OCI-LY7 (cell line): ENCODE measurements at regions not wholly inside any gene's neighbourhood (a gene's known extent, or its start where the extent isn't known, plus 50 kb on each side); places are given as distances from the start of the nearest gene placed in this dataset.

Experiments
- BruUV-seq: library from RNA; stranded (reverse); fragments of 400-500 nt; replicated peaks from 2 replicates; lab custom pipeline; 2021; lab: Mats Ljungman, UMichigan
- CTCF ChIA-PET: fragments of 300-600 bp; sonication (Branson Sonifier 250); formaldehyde crosslinking; loops from one replicate; lab custom pipeline; 2022; ENCODE audit warnings: antibody characterized with exemption; ENCODE audit not compliant: unreplicated experiment; lab: Charles Lee
- POLR2A ChIA-PET: fragments of 300-600 bp; sonication (Branson Sonifier 250); formaldehyde crosslinking; loops from one replicate; lab custom pipeline; 2022; ENCODE audit warnings: antibody characterized with exemption; lab: Charles Lee
- DNase-seq: peaks from one replicate; pipeline ENCODE4 v3.0.0-alpha.2; 2015; ENCODE audit warnings: low spot score
- H2AFZ ChIP-seq: fragments of 200-600 bp; sonication (generic), shearing (Covaris generic); 2 replicates; pipeline ENCODE4 v1.6.1; 2014; ENCODE audit warnings: mild to moderate bottlenecking, antibody characterized with exemption, low read length, moderate library complexity
- H3K27ac ChIP-seq: fragments of 200-600 bp; sonication (generic); 2 replicates; pipeline ENCODE4 v1.5.1; 2014; ENCODE audit warnings: mixed run types, low read depth, mild to moderate bottlenecking, moderate library complexity, low read length, inconsistent platforms; ENCODE audit not compliant: poor library complexity, severe bottlenecking
- H3K36me3 ChIP-seq: fragments of 200-600 bp; sonication (generic); 2 replicates; pipeline ENCODE4 v1.6.1; 2014; ENCODE audit warnings: mild to moderate bottlenecking, antibody characterized with exemption, low read length, moderate library complexity, mixed read lengths; ENCODE audit not compliant: insufficient read depth
- H3K4me1 ChIP-seq: fragments of 200-600 bp; sonication (generic); 2 replicates; pipeline ENCODE4 v1.5.1; 2014; ENCODE audit warnings: mild to moderate bottlenecking, low read length; ENCODE audit not compliant: insufficient read depth, poor library complexity, severe bottlenecking
- H3K4me2 ChIP-seq: fragments of 200-600 bp; sonication (generic); 2 replicates; pipeline ENCODE4 v1.6.1; 2014; ENCODE audit warnings: mild to moderate bottlenecking, low read length
- H3K4me3 ChIP-seq: fragments of 200-600 bp; sonication (generic); 2 replicates; pipeline ENCODE4 v1.5.1; 2014; ENCODE audit warnings: mild to moderate bottlenecking, low read depth, low read length; ENCODE audit not compliant: poor library complexity, severe bottlenecking
- H3K79me2 ChIP-seq: fragments of 200-600 bp; sonication (generic); 2 replicates; pipeline ENCODE4 v1.6.1; 2016; ENCODE audit warnings: low read depth, mild to moderate bottlenecking, low read length, moderate library complexity, mixed read lengths; ENCODE audit not compliant: insufficient read depth
- H3K9me2 ChIP-seq: fragments of 200-600 bp; sonication (generic); 2 replicates; pipeline ENCODE4 v1.6.1; 2016; ENCODE audit warnings: mild to moderate bottlenecking, low read length, mixed read lengths; ENCODE audit not compliant: insufficient read depth
- H3K9me3 ChIP-seq: fragments of 200-600 bp; sonication (generic); 2 replicates; pipeline ENCODE4 v1.6.1; 2014; ENCODE audit warnings: mild to moderate bottlenecking, mixed run types, low read length, mixed read lengths
- H4K20me1 ChIP-seq: fragments of 200-600 bp; sonication (generic); 2 replicates; pipeline ENCODE4 v1.6.1; 2014; ENCODE audit warnings: mild to moderate bottlenecking, antibody characterized with exemption, low read length, moderate library complexity, mixed read lengths; ENCODE audit not compliant: insufficient read depth
- CTCF ChIP-seq: fragments of 200-600 bp; sonication (generic); conservative IDR thresholded peaks from 2 replicates; pipeline ENCODE4 v1.5.1; 2014; ENCODE audit warnings: mild to moderate bottlenecking, antibody characterized with exemption, low read length, moderate library complexity, mixed read lengths
- EZH2phosphoT487 ChIP-seq: fragments of 200-600 bp; sonication (generic); IDR thresholded peaks from 2 replicates; pipeline ENCODE4 v1.6.1; 2018; ENCODE audit warnings: low read depth, borderline replicate concordance, mild to moderate bottlenecking, mixed run types, antibody characterized with exemption, low read length, moderate library complexity, mixed read lengths
- intact Hi-C: fragments of 100-400 bp; cut with micrococcal nuclease; formaldehyde crosslinking; loops from one replicate; pipeline ENCODE4 v1.10.0; 2022; ENCODE audit not compliant: unreplicated experiment

GRCh38 chr2:19738707-19739106 lies 163.1 kb downstream of the TTC32 start:
- TF ChIP-seq CTCF (no peak), EZH2phosphoT487 (no peak)
- POLR2A ChIA-PET = interaction anchor here (0.6 kb wide), 1 partner anchor 1212 kb away, joined by 3 read pairs; no protein-coding TSS in a partner anchor
- no peak for DNase-seq

DNA sequence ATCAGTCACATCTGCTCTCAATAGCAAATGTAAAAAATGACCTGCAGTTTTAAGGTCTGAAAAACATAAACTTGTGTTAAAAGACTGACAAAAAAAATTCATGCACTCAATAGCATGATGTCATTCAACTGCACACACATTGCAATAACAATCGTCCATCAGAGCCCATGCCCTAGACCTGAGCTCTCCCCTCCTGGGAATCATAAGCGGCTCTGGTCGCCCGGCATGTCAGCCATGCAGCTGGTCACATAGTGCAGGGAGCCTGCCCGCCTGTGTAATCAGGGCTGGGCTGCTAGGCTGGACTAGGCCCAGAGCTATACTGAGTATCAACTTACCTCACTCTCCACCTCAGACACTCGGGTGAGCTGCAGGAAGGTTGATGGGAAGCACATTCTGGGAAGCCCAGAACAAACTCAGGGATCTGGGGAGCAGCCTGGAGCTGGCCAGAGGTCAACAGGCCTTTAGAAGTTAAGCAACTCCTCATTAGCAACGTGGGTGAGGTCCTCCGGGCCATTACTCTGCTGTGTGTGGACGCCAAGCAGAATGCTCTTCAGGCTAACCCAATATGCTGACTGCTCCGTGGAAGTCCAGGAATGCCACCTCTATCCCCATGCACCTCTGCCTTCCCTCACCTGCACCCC lies 165.5 kb downstream of the TTC32 start:
- POLR2A ChIA-PET = no interaction called here

More at GRCh38 chr2:19738707-19739106, 163.1 kb downstream of the TTC32 start:
- Histone ChIP-seq H4K20me1 (no peaks in the 10 kb centered on the region), H3K9me3 (no peaks in the 10 kb centered on the region), H3K36me3 (no peaks in the 10 kb centered on the region), H2AFZ (no peak overlapping the region), H3K79me2 (no peaks in the 10 kb centered on the region), H3K4me1 (no peaks in the 10 kb centered on the region), H3K27ac (no peak overlapping the region), H3K4me3 (no peak overlapping the region), H3K9me2 (no peaks in the 10 kb centered on the region), H3K4me2 (no peak overlapping the region)
- intact Hi-C loops = no loop called here
- BruUV-seq = no TSS peak
- CTCF ChIA-PET = no interaction called here

More for the DNA sequence above, 165.5 kb downstream of the TTC32 start:
- TF ChIP-seq CTCF (no peak), EZH2phosphoT487 (no peak)
- Histone ChIP-seq H3K9me2 (no peaks in the 10 kb centered on the region), H3K9me3 (no peaks in the 10 kb centered on the region), H2AFZ (no peak overlapping the region), H4K20me1 (no peaks in the 10 kb centered on the region), H3K4me2 (no peak overlapping the region), H3K4me1 (no peaks in the 10 kb centered on the region), H3K27ac (no peak overlapping the region), H3K79me2 (no peaks in the 10 kb centered on the region), H3K4me3 (no peak overlapping the region), H3K36me3 (no peaks in the 10 kb centered on the region)
- no peak for DNase-seq
- CTCF ChIA-PET = no interaction called here
- BruUV-seq = no TSS peak
- intact Hi-C loops = no loop called here
